ENCODE measurements at regions not wholly inside any gene's neighbourhood (a gene's known extent, or its start where the extent isn't known, plus 50 kb on each side); places are given as distances from the start of the nearest gene placed in this dataset.

- TF ChIP-seq BACH2 (CRISPR knock-in tag; IDR thresholded peaks at IDR 0.05; ENCODE audit: borderline replicate concordance) (no peak), PATZ1 (CRISPR knock-in tag; IDR thresholded peaks at IDR 0.05; ENCODE audit: borderline replicate concordance) (no peak), TCF4 (CRISPR knock-in tag; IDR thresholded peaks at IDR 0.05; ENCODE audit: borderline replicate concordance) (no peak), RARB (CRISPR knock-in tag; IDR thresholded peaks at IDR 0.05) (no peak), CSDC2 (CRISPR knock-in tag; IDR thresholded peaks at IDR 0.05) (no peak), CSRNP3 (CRISPR knock-in tag; IDR thresholded peaks at IDR 0.05) (no peak), GLIS3 (CRISPR knock-in tag; IDR thresholded peaks at IDR 0.05) (no peak), ISL1 (CRISPR knock-in tag; IDR thresholded peaks at IDR 0.05) (no peak), TOX (CRISPR knock-in tag; IDR thresholded peaks at IDR 0.05; ENCODE audit: borderline replicate concordance) (no peak), ESRRG (CRISPR knock-in tag; IDR thresholded peaks at IDR 0.05) (no peak), ZNF8 (CRISPR knock-in tag; IDR thresholded peaks at IDR 0.05) (no peak), ZC3H10 (CRISPR knock-in tag; IDR thresholded peaks at IDR 0.05) (no peak)
- no peak for ATAC-seq
Observed at GRCh38 chr2:96436416-96436815, 68.7 kb downstream of the NEURL3 start.

GRCh38 chr2:96431319-96431718, 73.8 kb downstream of the NEURL3 start:
- no peak for TF ChIP-seq OSR1 (CRISPR knock-in tag; IDR thresholded peaks at IDR 0.05)
- no peak for TF ChIP-seq CSDC2 (CRISPR knock-in tag; IDR thresholded peaks at IDR 0.05)
- TF ChIP-seq CSRNP3 (CRISPR knock-in tag; IDR thresholded peaks at IDR 0.05) = no peak
- no peak for TF ChIP-seq SNAI2 (CRISPR knock-in tag; IDR thresholded peaks at IDR 0.05)
- TF ChIP-seq PATZ1 (CRISPR knock-in tag; IDR thresholded peaks at IDR 0.05; ENCODE audit: borderline replicate concordance) = no peak
- TF ChIP-seq TCF4 (CRISPR knock-in tag; IDR thresholded peaks at IDR 0.05; ENCODE audit: borderline replicate concordance) = no peak
- no peak for TF ChIP-seq PPARA (CRISPR knock-in tag; IDR thresholded peaks at IDR 0.05; ENCODE audit: borderline replicate concordance)
- ATAC-seq = no peak

GRCh38 chr2:96430394-96430988, 74.7 kb downstream of the NEURL3 start:
- no peak for ATAC-seq
- TF ChIP-seq ZNF70 (CRISPR knock-in tag; IDR thresholded peaks at IDR 0.05) (no peak), PATZ1 (CRISPR knock-in tag; IDR thresholded peaks at IDR 0.05; ENCODE audit: borderline replicate concordance) (no peak), ZNF565 (CRISPR knock-in tag; conservative IDR thresholded peaks at IDR 0.05; ENCODE audit: low read depth) (no peak), ZFP30 (CRISPR knock-in tag; IDR thresholded peaks at IDR 0.05) (no peak), RARB (CRISPR knock-in tag; IDR thresholded peaks at IDR 0.05) (no peak), CSRNP3 (CRISPR knock-in tag; IDR thresholded peaks at IDR 0.05) (no peak), GLIS3 (CRISPR knock-in tag; IDR thresholded peaks at IDR 0.05) (no peak), ZC3H10 (CRISPR knock-in tag; IDR thresholded peaks at IDR 0.05) (no peak), ARNTL (CRISPR knock-in tag; IDR thresholded peaks at IDR 0.05; ENCODE audit: borderline replicate concordance, low read depth) (no peak), ESRRG (CRISPR knock-in tag; IDR thresholded peaks at IDR 0.05) (no peak), BACH2 (CRISPR knock-in tag; IDR thresholded peaks at IDR 0.05; ENCODE audit: borderline replicate concordance) (no peak), POU6F1 (CRISPR knock-in tag; IDR thresholded peaks at IDR 0.05; ENCODE audit: borderline replicate concordance, low read depth) (no peak), TOX (CRISPR knock-in tag; IDR thresholded peaks at IDR 0.05; ENCODE audit: borderline replicate concordance) (no peak), PPARA (CRISPR knock-in tag; IDR thresholded peaks at IDR 0.05; ENCODE audit: borderline replicate concordance) (no peak), CSDC2 (CRISPR knock-in tag; IDR thresholded peaks at IDR 0.05) (no peak), ZNF8 (CRISPR knock-in tag; IDR thresholded peaks at IDR 0.05) (no peak), ISL1 (CRISPR knock-in tag; IDR thresholded peaks at IDR 0.05) (no peak), OSR1 (CRISPR knock-in tag; IDR thresholded peaks at IDR 0.05) (no peak), TCF4 (CRISPR knock-in tag; IDR thresholded peaks at IDR 0.05; ENCODE audit: borderline replicate concordance) (no peak)

Measured in SK-N-SH treated with all-trans-retinoic acid at 6 μM for 48 hours (cell line).